ENCODE measurements at regions not wholly inside any gene's neighbourhood (a gene's known extent, or its start where the extent isn't known, plus 50 kb on each side); places are given as distances from the start of the nearest gene placed in this dataset.

DNA sequence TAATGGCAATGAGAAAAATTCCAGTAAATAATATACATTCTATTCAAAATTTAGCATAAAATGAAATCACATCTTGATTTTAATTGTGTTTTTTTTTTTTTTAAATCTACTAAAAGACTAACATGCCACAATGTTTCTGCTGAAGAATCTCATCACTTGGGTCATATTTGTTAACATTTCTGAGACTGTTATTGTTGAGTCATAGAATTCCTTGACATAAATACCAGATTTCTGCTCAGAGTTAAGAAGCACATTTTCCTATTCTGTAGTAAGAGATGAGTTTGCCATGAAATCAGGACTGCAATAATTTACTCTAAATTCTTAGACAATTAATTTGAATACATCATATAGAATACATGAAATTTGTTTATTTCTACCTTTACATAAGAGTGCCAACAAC, 154.9 kb upstream of the KYNU start:
- Mint-ChIP-seq H3K4me3 (no peak overlapping the region), H3K36me3 (no peaks in the 10 kb centered on the region), H3K27ac (no peak overlapping the region), H3K4me1 (no peaks in the 10 kb centered on the region), H3K27me3 (no peaks in the 10 kb centered on the region), H3K9me3 (peaks cover 0 to 3% (median 0%) of the 10 kb centered on the region in 7 donors)
- Histone ChIP-seq H3K9me3 (ENCODE audit: control insufficient read depth in 2 of 2, low read length in 2 of 2) (peaks cover 0 to 2% of the 10 kb centered on the region in 2 experiments), H3K27ac (ENCODE audit: insufficient read depth, low read length, poor library complexity, severe bottlenecking) (no peak overlapping the region), H3K36me3 (ENCODE audit: control insufficient read depth, insufficient read depth, low read length) (no peaks in the 10 kb centered on the region), H3K4me3 (ENCODE audit: low read depth, low read length) (no peak overlapping the region), H3K4me1 (ENCODE audit: control insufficient read depth, insufficient read depth, low read length, poor library complexity, severe bottlenecking) (no peaks in the 10 kb centered on the region), H3K27me3 (ENCODE audit: control insufficient read depth, insufficient read depth, low read length) (no peaks in the 10 kb centered on the region)
- no peak for DNase-seq
- ATAC-seq (ENCODE audit: low read depth in 2 of 2), result no peak

DNA sequence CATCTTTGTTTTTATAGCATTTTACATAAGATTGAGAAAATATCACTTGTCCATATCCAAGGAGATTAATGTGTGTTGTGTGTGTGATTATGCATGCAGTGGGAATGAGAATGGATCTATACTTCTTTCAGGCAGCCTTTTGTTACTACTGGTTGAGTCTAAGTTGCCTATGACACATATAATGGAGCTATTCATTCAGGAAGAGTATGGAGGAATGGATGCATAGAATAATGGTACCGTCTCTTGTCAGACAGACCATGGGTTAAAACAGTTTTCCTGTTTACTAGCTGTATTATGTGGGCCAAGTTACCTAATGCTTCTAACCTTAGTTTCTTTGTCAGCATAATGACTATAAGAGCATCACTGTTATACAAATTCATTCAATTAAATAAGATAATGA, 155.4 kb upstream of the KYNU start:
- peaks cover 0 to 3% (median 0%) of the 10 kb centered on the region in 7 donors for H3K9me3 Mint-ChIP-seq
- Histone ChIP-seq H3K27ac (ENCODE audit: insufficient read depth, low read length, poor library complexity, severe bottlenecking) (no peak overlapping the region), H3K9me3 (ENCODE audit: control insufficient read depth in 2 of 2, low read length in 2 of 2) (peaks cover 0 to 2% of the 10 kb centered on the region in 2 experiments), H3K4me3 (ENCODE audit: low read depth, low read length) (no peak overlapping the region), H3K27me3 (ENCODE audit: control insufficient read depth, insufficient read depth, low read length) (no peaks in the 10 kb centered on the region), H3K4me1 (ENCODE audit: control insufficient read depth, insufficient read depth, low read length, poor library complexity, severe bottlenecking) (no peaks in the 10 kb centered on the region), H3K36me3 (ENCODE audit: control insufficient read depth, insufficient read depth, low read length) (no peaks in the 10 kb centered on the region)
- H3K4me1 Mint-ChIP-seq, result no peaks in the 10 kb centered on the region
- no peaks in the 10 kb centered on the region for H3K36me3 Mint-ChIP-seq
- H3K4me3 Mint-ChIP-seq, result no peak overlapping the region
- DNase-seq, result no peak
- no peaks in the 10 kb centered on the region for H3K27me3 Mint-ChIP-seq
- no peak for ATAC-seq (ENCODE audit: low read depth in 2 of 2)
- no peak overlapping the region for H3K27ac Mint-ChIP-seq

DNA sequence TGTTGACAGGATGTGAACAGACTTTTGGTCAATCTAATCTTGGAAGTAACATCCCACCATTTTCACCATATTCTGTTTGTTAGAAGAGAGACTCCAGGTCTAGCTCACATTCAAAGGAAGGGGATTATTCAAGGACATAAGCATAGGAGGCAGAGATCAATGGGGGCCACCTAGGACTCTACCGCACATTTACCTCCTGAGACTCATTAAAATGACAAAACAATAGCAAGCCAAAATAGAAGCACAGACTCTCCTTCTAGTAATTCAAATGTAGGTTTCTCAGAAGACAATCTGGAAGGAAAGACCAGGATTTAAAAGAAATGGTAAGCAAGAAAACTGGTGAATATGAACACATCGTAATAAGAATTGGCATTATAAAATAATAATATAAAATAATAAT, 156.4 kb upstream of the KYNU start:
- no peaks in the 10 kb centered on the region for H3K36me3 Mint-ChIP-seq

DNA sequence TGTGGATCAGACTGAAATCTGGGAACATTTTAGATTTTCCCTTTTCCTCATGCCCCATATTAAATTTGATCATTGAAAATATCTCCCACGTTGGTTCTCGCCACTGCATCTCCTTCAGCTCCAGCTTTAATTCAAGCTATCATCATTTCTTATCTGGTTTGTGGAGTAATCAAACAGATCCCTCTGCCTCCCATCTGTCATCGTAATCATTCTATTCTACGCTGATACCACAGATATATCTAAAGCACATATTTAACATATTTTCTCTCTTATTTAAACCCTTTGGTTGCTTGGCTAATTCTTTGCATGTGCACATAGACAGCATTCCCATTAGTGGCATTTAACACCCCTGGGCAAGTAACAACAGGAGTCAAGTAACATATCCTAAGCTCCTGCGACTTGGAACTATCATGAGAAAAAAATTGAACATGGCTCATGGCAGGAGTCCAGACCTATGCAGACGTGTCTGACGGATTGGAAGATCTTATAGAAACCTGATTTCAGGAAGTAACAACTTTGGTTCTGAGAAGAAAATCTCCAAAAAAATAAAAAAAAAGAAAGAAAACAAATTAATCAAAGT, 158.8 kb upstream of the KYNU start:
- no peaks in the 10 kb centered on the region for H3K4me1 Mint-ChIP-seq

More for the DNA sequence above, 156.4 kb upstream of the KYNU start:
- DNase-seq (no peak), ATAC-seq (ENCODE audit: low read depth in 2 of 2) (no peak)
- Mint-ChIP-seq H3K27me3 (no peaks in the 10 kb centered on the region), H3K9me3 (peaks cover 0 to 2% (median 0%) of the 10 kb centered on the region in 7 donors), H3K4me1 (no peaks in the 10 kb centered on the region), H3K27ac (no peak overlapping the region), H3K4me3 (no peak overlapping the region)
- Histone ChIP-seq H3K9me3 (ENCODE audit: control insufficient read depth in 2 of 2, low read length in 2 of 2) (no peaks in the 10 kb centered on the region), H3K36me3 (ENCODE audit: control insufficient read depth, insufficient read depth, low read length) (no peaks in the 10 kb centered on the region), H3K4me1 (ENCODE audit: control insufficient read depth, insufficient read depth, low read length, poor library complexity, severe bottlenecking) (no peaks in the 10 kb centered on the region), H3K27me3 (ENCODE audit: control insufficient read depth, insufficient read depth, low read length) (no peaks in the 10 kb centered on the region), H3K4me3 (ENCODE audit: low read depth, low read length) (no peak overlapping the region), H3K27ac (ENCODE audit: insufficient read depth, low read length, poor library complexity, severe bottlenecking) (no peak overlapping the region)

DNA sequence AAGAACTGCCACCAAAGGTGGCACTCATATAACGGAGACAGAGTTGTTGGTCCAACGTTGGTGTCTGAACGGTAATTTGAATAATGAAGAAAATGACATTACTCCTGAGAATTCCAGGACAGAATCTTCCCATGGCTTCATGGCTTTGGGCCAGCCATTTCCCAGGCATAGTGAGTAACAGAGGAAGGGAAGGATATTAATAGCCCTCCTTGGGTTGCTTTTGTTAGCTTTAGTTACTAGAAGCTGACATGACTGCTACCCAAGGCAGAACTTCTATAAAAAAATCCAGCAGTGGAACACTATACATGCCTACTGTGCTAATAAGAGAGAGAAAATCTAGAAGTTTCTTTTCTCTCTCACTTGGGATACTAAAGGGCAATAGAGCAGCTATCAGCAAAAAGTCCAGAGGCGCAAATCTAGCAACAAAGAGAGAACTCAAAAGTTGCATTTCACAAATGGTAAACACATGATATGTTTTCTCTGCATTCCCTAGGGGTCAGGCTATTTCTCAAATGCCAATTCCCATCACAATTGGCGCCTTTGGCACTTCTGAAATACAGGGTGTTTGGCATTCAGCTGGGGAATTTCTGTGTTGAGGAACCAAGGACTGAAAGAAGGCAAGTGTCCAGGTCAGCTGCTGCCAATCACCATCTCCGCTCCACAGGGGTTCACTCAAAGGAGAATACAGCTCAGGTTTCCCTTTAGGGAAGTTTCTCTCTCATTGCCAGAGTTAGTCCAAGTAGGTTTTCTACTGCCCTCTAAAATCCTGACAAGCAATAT, 160.8 kb upstream of the KYNU start:
- no peak overlapping the region for H3K4me3 Mint-ChIP-seq

More for the DNA sequence above, 158.8 kb upstream of the KYNU start:
- no peaks in the 10 kb centered on the region for H3K4me1 ChIP-seq (ENCODE audit: control insufficient read depth, insufficient read depth, low read length, poor library complexity, severe bottlenecking)
- no peaks in the 10 kb centered on the region for H3K36me3 Mint-ChIP-seq
- no peak overlapping the region for H3K27ac Mint-ChIP-seq
- ATAC-seq (ENCODE audit: low read depth in 2 of 2) (no peak), DNase-seq (no peak)
- H3K27me3 Mint-ChIP-seq, result no peaks in the 10 kb centered on the region
- no peaks in the 10 kb centered on the region for H3K36me3 ChIP-seq (ENCODE audit: control insufficient read depth, insufficient read depth, low read length)
- H3K27me3 ChIP-seq (ENCODE audit: control insufficient read depth, insufficient read depth, low read length), result no peaks in the 10 kb centered on the region
- H3K27ac ChIP-seq (ENCODE audit: insufficient read depth, low read length, poor library complexity, severe bottlenecking), result no peak overlapping the region
- H3K9me3 ChIP-seq (ENCODE audit: control insufficient read depth in 2 of 2, low read length in 2 of 2), result no peaks in the 10 kb centered on the region
- no peak overlapping the region for H3K4me3 ChIP-seq (ENCODE audit: low read depth, low read length)
- H3K9me3 Mint-ChIP-seq, result peaks cover 1 to 8% (median 2%) of the 10 kb centered on the region in 7 donors
- H3K4me3 Mint-ChIP-seq, result no peak overlapping the region

DNA sequence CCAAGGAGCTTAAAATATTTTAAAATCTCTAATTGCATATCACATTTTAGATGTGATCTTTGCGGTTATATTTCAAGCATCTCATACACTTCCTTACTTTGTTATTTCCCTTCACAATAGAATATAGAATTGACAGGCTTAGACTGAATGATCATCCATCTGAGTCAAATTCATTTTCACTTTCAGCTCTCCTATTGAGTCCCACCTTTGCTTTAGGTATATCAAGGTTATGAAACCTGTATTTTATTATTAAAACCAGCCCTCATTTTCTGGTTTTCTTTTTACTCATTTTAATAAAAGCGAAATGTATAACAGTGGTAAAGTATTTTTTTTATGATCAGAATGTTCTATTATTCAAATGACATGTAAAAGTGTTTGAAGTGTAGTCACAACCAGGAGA, 162.9 kb upstream of the KYNU start:
- H3K27ac ChIP-seq (ENCODE audit: insufficient read depth, low read length, poor library complexity, severe bottlenecking), result no peak overlapping the region
- no peaks in the 10 kb centered on the region for H3K9me3 ChIP-seq (ENCODE audit: control insufficient read depth in 2 of 2, low read length in 2 of 2)
- Mint-ChIP-seq H3K9me3 (peaks cover 1 to 19% (median 3%) of the 10 kb centered on the region in 7 donors), H3K4me3 (no peak overlapping the region), H3K27me3 (no peaks in the 10 kb centered on the region), H3K36me3 (no peaks in the 10 kb centered on the region), H3K27ac (no peak overlapping the region), H3K4me1 (no peaks in the 10 kb centered on the region)
- no peaks in the 10 kb centered on the region for H3K36me3 ChIP-seq (ENCODE audit: control insufficient read depth, insufficient read depth, low read length)
- H3K4me3 ChIP-seq (ENCODE audit: low read depth, low read length), result no peak overlapping the region
- ATAC-seq (ENCODE audit: low read depth in 2 of 2) (no peak), DNase-seq (no peak)
- H3K27me3 ChIP-seq (ENCODE audit: control insufficient read depth, insufficient read depth, low read length), result no peaks in the 10 kb centered on the region
- H3K4me1 ChIP-seq (ENCODE audit: control insufficient read depth, insufficient read depth, low read length, poor library complexity, severe bottlenecking), result no peaks in the 10 kb centered on the region

More for the DNA sequence above, 160.8 kb upstream of the KYNU start:
- Mint-ChIP-seq H3K36me3 (no peaks in the 10 kb centered on the region), H3K27me3 (no peaks in the 10 kb centered on the region), H3K27ac (no peak overlapping the region), H3K4me1 (no peaks in the 10 kb centered on the region), H3K9me3 (peaks cover 1 to 14% (median 3%) of the 10 kb centered on the region in 7 donors)
- H3K27me3 ChIP-seq (ENCODE audit: control insufficient read depth, insufficient read depth, low read length), result no peaks in the 10 kb centered on the region
- no peaks in the 10 kb centered on the region for H3K36me3 ChIP-seq (ENCODE audit: control insufficient read depth, insufficient read depth, low read length)
- no peak for ATAC-seq (ENCODE audit: low read depth in 2 of 2)
- no peak overlapping the region for H3K27ac ChIP-seq (ENCODE audit: insufficient read depth, low read length, poor library complexity, severe bottlenecking)
- no peak for DNase-seq
- H3K4me3 ChIP-seq (ENCODE audit: low read depth, low read length), result no peak overlapping the region
- no peaks in the 10 kb centered on the region for H3K4me1 ChIP-seq (ENCODE audit: control insufficient read depth, insufficient read depth, low read length, poor library complexity, severe bottlenecking)
- no peaks in the 10 kb centered on the region for H3K9me3 ChIP-seq (ENCODE audit: control insufficient read depth in 2 of 2, low read length in 2 of 2)

DNA sequence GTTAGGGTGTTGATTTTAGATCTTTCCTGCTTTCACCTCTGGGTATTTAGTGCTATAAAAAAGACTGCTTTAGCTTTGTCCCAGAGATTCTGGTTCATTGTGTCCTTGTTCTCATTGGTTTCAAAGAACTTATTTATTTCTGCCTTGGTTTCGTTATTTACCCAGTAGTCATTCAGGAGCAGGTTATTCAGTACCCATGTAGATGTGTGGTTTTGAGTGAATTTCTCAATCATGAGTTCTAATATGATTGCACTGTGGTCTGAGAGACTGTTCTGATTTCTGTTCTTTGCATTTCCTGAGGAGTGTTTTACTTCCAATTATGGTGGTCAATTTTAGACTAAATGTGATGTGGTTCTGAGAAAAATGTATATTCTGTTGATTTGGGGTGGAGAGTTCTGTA, 167.1 kb upstream of the KYNU start:
- Mint-ChIP-seq H3K36me3 (no peaks in the 10 kb centered on the region), H3K9me3 (peaks cover 0 to 21% (median 3%) of the 10 kb centered on the region in 7 donors), H3K27ac (no peak overlapping the region), H3K4me1 (no peaks in the 10 kb centered on the region), H3K27me3 (no peaks in the 10 kb centered on the region), H3K4me3 (no peak overlapping the region)
- DNase-seq (no peak), ATAC-seq (ENCODE audit: low read depth in 2 of 2) (no peak)
- H3K9me3 ChIP-seq (ENCODE audit: control insufficient read depth in 2 of 2, low read length in 2 of 2), result no peaks in the 10 kb centered on the region
- H3K4me3 ChIP-seq (ENCODE audit: low read depth, low read length), result no peak overlapping the region
- no peaks in the 10 kb centered on the region for H3K4me1 ChIP-seq (ENCODE audit: control insufficient read depth, insufficient read depth, low read length, poor library complexity, severe bottlenecking)
- H3K27ac ChIP-seq (ENCODE audit: insufficient read depth, low read length, poor library complexity, severe bottlenecking), result no peak overlapping the region
- no peaks in the 10 kb centered on the region for H3K27me3 ChIP-seq (ENCODE audit: control insufficient read depth, insufficient read depth, low read length)
- no peaks in the 10 kb centered on the region for H3K36me3 ChIP-seq (ENCODE audit: control insufficient read depth, insufficient read depth, low read length)

DNA sequence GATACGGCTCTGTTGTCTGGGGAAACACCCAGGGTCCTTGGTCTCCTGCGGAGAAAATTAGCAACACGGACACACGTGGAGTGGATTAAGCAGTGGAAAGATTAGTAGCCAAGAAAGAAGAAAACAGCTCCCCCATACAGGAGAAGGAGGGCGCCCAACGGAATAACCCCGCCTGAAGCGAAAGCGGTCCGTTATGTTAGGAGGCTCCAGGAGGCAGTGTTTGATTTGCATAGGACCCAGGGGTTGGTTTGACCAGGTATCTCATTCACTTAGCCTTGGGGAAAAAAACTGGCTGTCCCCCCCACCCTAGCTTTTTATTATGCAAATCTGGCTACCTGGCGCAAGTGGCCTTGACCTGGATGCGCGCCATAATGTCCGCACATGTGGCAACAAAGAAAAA, 170.1 kb upstream of the KYNU start:
- Histone ChIP-seq H3K4me1 (ENCODE audit: control insufficient read depth, insufficient read depth, low read length, poor library complexity, severe bottlenecking) (no peaks in the 10 kb centered on the region), H3K36me3 (ENCODE audit: control insufficient read depth, insufficient read depth, low read length) (no peaks in the 10 kb centered on the region), H3K27ac (ENCODE audit: insufficient read depth, low read length, poor library complexity, severe bottlenecking) (no peak overlapping the region), H3K4me3 (ENCODE audit: low read depth, low read length) (no peak overlapping the region), H3K9me3 (ENCODE audit: control insufficient read depth in 2 of 2, low read length in 2 of 2) (no peaks in the 10 kb centered on the region), H3K27me3 (ENCODE audit: control insufficient read depth, insufficient read depth, low read length) (no peaks in the 10 kb centered on the region)
- H3K36me3 Mint-ChIP-seq, result no peaks in the 10 kb centered on the region
- H3K9me3 Mint-ChIP-seq, result peaks cover 0 to 14% (median 4%) of the 10 kb centered on the region in 7 donors
- no peak overlapping the region for H3K4me3 Mint-ChIP-seq
- no peak for ATAC-seq (ENCODE audit: low read depth in 2 of 2)
- no peaks in the 10 kb centered on the region for H3K27me3 Mint-ChIP-seq
- no peak for DNase-seq
- H3K27ac Mint-ChIP-seq, result no peak overlapping the region
- no peaks in the 10 kb centered on the region for H3K4me1 Mint-ChIP-seq

Data from CD4-positive, CD25-positive, alpha-beta regulatory T cell (primary cell).